Activated CD8-positive, alpha-beta memory T cell treated with anti-CD3 and anti-CD28 coated beads for 48 hours (primary cell): ENCODE measurements at regions not wholly inside any gene's neighbourhood (a gene's known extent, or its start where the extent isn't known, plus 50 kb on each side); places are given as distances from the start of the nearest gene placed in this dataset.
"Not testable (repeated sequence)": the region's sequence is repeated elsewhere in the genome, so short reads cannot be mapped to it uniquely, and the experiment has no call there.

Experiments used
- DNase-seq, 3 experiments: peaks; one replicate each; pipeline ENCODE4 v3.0.0-alpha.2; 2020; ENCODE audit warnings: low read depth in 2 of 3, low spot score in 2 of 3

DNA sequence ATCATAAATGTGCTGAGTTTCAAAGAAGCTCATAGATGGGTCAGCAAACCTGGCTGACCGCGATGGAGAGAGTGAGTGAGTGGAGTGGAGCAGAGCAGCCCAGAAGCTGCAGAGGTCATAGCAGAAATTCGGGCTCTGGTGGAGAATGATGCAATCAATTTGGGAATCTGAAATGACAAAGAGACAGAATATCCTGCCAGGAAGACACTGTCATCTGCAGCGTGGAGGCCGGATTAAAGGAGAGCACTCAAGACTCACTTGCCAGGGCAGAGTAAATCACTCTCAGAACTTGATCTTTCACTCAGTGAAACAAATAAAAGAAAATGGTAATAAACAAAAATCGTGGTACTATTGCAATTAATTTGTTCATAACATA is 109.6 kb upstream of the RREB1 start:
- DNase-seq: no peak

DNA sequence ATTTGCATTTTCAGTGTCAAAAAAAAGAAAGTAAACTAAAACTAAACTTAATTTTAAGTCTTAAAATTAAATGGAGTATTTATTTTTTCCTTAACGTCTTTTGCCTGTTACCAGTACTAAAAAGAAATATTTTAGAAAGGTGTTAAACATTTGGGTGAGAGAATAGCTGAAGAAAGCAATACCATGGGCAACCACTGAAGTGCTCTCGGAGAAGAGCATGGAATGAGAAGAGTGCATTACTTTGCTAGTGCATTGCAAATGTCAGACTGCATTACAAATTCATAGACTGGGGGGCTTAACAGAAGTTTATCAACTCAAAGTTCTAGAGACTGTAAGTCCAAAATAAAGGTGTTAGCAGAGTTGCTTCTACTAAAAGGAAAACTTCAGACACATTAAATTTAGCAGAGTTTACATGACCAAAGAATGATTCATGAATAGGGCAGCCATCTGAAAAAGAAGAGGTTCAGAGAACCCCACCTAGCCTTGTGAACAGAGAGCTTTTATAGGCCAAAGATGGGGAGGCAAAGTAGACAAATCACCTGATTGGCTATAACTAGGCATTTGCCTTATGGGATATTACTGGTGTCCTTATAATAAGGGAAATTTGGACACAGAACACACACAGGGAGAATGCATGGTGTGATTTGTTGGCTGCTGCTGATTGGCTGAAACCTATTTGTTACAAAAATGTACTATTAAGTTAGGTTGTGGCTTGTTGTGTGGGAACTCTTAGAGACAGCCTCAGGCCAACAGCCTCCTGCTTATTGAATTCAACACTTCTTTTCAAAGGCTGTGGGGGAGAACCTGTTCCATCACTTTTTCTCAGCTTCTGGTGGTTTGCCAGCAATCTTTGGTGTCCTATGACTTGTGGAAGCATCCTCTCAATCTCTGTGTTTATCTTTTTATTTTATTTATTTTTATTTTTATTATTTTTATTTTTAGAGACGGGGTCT is 106.7 kb upstream of the RREB1 start:
- no peak for DNase-seq

DNA sequence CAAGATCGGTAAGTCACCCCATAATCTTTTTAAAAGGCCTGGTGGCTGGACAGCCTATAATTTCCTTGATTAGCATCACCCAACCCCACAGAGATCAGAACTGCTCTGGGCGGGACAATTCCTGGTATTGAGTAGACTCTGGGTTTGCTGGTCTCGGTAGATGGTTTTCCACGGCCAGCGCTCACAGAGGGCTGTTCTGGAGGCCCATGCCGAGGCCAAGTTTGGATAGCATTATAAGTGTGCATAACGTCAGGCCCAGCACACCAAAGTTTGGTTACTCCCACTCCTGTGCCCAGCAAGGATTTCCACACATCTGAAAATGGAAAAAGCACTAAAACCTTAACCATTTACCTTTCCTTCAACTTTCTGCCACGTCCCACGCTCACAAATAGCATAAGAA is 104.7 kb upstream of the RREB1 start:
- no peak for DNase-seq

DNA sequence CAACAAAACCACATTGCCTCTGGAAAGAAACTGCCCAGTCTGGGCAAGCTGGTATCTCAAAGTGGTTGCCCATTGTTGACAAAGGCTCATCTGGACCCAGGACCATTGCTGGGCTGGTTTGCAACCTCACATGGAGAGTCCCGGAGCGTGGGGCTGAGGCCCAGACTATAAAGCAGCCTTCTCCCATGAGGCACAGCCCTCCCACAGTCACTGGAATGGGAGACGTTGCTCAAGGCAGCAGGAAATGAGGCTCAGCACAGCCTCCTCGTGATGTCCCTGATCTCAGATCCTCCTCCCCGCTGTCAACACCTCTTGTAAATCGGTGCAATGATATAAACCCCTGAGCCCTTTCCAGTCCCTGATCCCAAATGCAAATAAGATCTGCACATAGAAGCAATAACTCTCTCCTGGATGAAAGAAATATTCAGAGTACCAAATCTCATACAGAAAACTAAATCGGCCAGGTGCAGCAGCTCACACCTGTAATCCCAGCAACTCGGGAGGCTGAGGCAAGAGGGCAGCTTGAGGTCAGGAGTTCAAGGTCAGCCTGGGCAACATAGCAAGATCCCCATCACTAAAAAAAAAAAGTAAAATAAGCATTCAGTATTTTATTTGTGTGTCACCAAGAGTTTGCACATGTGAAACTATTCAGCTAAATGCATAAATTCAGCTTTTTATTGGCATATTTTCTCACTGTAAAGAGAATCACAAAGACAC is 103.0 kb upstream of the RREB1 start:
- DNase-seq: no peak

- no peak for DNase-seq
These were observed 101.1 kb upstream of the RREB1 start for GRCh38 chr6:7006515-7007191.

DNA sequence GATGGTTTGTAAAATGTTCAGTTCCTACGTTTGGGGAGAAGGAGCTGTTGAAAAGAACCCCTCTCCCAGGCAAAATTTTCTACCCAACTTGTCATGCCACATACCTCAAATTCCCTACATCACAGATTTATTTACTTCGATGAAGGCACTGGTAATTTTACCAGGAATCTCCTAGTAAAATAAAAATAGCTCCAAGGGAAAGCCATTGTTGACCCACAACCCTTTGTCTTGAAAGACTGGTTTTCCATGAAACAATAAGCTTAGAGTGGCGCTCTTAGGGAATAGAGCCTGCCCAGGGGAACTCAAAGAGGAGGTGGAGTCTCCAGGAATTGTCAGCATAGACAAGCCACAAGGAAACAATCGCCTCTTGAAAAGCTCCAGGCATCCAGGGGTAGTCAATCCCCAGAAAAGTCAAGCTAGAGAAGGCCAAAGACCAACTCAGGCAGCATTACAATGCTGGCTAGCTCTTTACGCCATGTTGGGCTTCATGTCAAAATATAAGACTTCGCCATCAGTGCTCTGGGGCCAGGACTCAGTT is 99.2 kb upstream of the RREB1 start:
- no peak for DNase-seq

GRCh38 chr6:7016226-7016625 is 91.5 kb upstream of the RREB1 start:
- DNase-seq: no peak

- DNase-seq: no peak
These were observed 86.5 kb upstream of the RREB1 start for GRCh38 chr6:7021301-7021700.

GRCh38 chr6:7025861-7026260 is 81.9 kb upstream of the RREB1 start:
- no peak for DNase-seq

DNA sequence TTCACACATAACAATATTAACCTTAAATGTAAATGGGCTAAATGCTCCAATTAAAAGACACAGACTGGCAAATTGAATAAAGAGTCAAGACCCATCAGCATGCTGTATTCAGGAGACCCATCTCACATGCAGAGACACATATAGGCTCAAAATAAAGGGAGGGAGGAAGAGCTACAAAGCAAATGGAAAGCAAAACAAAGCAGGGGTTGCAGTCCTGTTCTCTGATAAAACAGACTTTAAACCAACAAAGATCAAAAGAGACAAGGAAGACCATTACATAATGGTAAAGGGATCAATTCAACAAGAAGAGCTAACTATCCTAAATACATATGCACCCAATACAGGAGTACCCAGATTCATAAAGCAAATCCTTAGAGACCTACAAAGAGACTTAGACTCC is 78.8 kb upstream of the RREB1 start:
- DNase-seq: not testable (repeated sequence)

DNA sequence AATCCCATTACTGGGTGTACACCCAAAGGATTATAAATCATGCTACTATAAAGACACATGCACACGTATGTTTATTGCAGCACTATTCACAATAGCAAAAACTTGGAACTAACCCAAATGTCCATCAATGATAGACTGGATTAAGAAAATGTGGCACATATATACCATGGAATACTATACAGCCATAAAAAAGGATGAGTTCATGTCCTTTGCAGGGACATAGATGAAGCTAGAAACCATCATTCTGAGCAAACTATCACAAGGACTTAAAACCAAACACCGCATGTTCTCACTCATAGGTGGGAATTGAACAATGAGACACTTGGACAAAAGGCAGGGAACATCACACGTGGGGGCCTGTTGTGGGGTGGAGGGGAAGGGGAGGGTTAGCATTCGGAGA is 76.8 kb upstream of the RREB1 start:
- not testable (repeated sequence) for DNase-seq

- DNase-seq: no peak
These were observed 74.6 kb upstream of the RREB1 start for GRCh38 chr6:7033202-7033601.

DNA sequence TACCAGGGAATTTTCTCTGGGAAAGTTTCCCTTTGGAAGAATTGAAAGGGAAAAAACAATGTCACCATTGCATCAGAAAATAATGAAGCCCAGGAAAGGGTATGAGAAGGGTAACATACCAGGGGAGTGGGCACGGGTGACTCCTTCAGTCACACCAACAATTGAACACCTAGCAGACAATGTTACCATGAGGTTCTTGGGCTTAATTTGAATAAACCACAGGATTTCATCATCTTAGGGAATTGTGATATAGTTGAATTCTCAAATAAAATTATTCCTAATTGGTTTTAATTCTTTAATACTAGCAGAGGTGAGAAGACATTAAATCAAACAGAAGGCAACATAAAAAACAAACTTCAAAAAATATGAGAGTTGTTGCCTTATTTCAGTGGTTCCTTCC is 73.7 kb upstream of the RREB1 start:
- no peak for DNase-seq

DNA sequence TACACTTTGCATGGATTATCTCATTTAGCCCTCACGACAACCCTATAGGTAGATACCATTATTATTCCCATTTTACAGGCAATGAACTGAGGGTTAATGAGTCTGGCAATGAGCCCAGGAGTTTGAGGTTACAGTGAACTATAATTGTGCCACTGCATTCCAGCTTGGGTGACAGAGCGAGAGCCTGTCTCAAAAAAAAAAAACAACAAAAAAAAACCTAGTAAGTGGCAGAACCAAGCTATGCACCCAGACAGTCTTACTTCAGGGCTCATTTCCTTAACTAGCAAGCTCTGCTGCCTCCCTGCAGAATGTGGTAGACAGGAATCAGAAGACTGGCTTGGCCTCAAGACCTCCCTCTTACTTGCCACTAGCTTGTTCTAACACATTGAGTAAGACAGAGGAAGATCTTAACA is 71.9 kb upstream of the RREB1 start:
- DNase-seq: no peak

DNA sequence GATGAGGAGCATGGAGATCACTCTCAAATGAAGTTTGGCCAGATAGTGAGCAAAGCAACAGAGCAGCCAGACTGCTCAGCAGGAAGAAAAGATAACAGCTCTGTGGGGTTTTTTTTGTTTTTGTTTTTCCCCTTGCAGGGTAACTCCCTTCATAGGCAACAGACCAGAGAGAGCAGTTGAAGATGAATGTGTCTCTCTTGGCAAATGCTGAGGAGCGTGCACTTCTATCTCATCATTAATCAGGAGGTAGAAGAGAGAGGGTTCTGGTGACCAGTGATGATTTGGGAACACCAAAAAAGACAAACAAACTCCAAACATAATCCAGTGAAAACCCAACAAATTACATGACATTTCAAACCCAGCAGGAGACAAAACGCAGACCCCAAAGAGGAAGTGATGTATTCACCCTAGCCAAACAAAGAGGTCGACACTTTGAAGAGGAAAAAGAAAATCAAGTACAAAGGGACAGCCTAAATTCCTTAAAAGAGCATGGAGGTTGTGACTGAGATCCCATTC is 66.2 kb upstream of the RREB1 start:
- no peak for DNase-seq

- no peak for DNase-seq
These were observed 65.6 kb upstream of the RREB1 start for GRCh38 chr6:7042056-7042653.

DNA sequence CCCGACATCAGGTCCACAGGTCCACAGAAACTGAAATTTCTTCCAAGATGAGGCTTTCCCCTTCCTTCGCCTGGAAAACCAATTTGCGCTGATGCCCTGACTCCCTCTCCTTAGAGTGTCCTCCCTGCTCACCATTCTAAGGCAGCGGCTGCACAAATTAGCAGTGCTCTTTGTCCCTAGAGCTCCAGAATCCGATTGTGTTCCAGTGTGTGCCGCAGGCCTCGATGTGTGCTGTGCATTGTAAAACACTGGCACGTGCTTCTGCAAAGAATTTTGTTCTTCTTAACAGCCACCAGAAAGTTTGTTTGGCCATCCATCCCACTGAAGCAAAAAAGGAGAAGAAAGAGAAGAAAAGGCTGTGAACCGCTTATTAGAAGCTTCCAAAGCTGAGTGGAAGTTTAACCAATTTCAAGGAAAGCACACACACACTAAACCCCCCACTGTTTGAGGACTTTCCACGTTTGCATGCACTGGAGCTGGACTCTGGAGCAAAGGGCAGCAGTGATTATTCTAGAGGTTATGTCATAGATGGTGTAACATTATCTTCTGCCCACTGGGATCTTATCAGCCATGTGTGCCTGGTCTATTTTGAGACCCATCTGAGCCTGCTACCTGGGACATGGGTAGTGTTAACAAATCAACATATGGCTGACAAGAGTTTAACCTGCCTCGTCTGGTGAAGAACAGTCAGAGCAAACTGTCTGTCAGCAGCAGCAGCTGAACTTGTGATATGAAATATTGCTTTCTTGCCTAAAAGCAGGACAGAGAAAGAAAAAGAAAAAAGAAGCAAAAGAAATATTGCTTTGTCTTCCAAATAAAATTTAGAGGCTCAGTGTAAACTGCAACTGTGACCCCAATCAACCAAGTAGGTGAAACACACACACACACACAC is 64.9 kb upstream of the RREB1 start:
- no peak for DNase-seq

DNA sequence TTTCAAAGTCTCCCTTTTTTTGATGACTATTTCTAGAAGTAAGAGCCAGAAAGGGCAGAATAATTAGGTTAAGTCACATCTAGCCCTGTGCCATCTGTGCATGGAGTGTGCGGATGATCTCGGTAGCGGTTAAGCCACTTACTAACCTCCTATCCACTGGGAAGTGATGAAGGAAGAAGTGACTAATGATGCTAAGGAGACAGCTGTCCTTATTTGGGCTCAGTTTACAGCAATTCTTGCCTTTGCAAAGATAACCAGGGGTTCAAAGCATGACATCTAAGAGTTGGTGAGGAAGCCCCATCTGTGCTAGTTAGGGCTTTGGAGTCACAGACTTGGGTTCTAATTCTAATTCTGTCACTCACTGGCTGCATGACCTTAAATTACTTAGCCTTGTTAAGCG is 62.4 kb upstream of the RREB1 start:
- DNase-seq: no peak

DNA sequence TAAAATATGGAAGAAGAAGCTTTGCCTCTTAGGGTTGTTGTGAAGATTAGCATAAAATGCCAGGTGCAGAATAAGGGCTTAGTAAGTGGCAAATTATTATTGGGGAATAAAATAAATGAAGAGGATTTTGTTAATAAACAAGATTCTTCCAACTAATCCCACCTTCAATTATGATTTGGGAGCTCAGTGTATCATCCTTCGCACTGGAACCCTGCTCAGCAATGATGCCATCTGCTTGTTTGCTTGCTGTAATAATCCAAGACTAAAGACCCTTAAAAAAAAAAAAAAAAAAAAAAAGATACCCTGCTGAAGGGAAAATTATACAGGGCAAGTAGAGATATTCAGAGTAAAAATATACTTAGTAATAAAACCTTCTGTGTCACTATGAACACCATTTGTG is 62.0 kb upstream of the RREB1 start:
- DNase-seq: no peak

DNA sequence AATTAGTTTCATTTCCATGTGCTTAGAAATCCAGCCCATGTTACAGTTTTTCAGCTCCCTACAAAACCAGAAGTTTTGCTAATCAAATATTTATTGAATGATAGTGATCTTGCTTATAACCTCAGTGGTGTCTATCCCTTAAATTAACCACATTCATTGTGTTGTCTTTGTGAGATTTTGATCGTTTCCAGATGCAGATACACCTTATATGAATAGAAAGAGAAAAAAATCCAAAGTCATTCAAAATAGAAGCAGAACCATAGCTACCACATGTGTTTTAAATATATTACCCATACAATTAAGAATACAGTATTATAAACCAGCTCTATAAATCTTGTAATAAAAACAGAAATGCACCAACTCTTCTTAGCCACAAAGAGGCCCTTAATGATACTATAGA is 60.6 kb upstream of the RREB1 start:
- DNase-seq: no peak
